Skeletal muscle satellite cell (primary cell): ENCODE measurements at regions not wholly inside any gene's neighbourhood (a gene's known extent, or its start where the extent isn't known, plus 50 kb on each side); places are given as distances from the start of the nearest gene placed in this dataset.

Experiments
- H3K27me3 ChIP-seq: 2 replicates; pipeline ENCODE4 v1.7.0; 2013; ENCODE audit warnings: low read length; ENCODE audit not compliant: control insufficient read depth, insufficient read depth
- H3K36me3 ChIP-seq: 2 replicates; pipeline ENCODE4 v1.7.0; 2013; ENCODE audit warnings: mild to moderate bottlenecking, control low read depth, low read length; ENCODE audit not compliant: insufficient read depth
- H3K4me1 ChIP-seq: 2 replicates; pipeline ENCODE4 v1.7.0; 2013; ENCODE audit warnings: low read length; ENCODE audit not compliant: control insufficient read depth, insufficient read depth
- H3K4me2 ChIP-seq: 2 replicates; pipeline ENCODE4 v1.7.0; 2013; ENCODE audit warnings: mild to moderate bottlenecking, low read length
- H3K4me3 ChIP-seq: 2 replicates; pipeline ENCODE4 v1.7.0; 2013; ENCODE audit warnings: low read length
- H3K9ac ChIP-seq: 2 replicates; pipeline ENCODE4 v1.7.0; 2013; ENCODE audit warnings: mild to moderate bottlenecking, low read depth, low read length, moderate library complexity
- H3K9me3 ChIP-seq: replicated peaks from 2 replicates; pipeline ENCODE4 v1.7.0; 2013; ENCODE audit warnings: mild to moderate bottlenecking, control low read depth, low read length

DNA sequence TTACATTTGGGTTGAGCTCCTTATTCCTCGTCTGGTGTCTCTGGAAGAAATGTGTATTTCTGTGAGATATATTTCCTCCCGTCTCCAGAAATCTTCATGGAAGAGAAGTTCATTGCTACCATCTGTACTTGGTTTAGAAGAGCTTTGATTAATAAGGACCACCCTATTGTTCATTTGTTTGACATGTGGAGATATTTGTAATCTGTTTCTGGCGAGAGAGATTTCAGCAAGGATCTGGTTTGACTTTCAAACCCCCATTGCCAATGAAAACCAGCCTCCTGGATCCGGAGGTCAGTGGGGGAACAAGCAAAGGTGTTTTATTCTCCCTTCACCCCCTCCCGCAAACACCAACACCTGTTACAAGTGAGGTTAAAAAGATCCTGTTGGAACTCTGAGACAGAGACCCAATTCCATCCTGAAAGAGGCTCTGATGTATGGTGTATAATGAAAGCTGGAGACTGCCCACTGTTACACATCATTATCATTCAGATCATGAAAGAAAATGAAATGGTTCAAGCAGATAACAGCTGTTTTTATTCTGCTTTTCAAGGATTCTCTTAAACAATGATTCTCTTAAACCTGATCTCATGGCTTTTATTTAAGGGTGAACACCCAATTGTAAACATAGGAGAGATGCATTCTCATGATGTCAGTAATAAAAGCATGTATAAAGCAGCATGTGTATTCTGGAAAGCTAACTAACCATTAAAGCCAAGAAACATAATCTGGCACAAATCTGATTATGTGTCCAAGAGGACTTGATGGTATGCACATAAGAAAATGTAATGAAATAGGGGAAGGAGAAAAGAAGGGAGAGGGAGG lies 393.5 kb upstream of the ADGRL2 start:
- Histone ChIP-seq H3K4me2 (no peak overlapping the region), H3K9me3 (no peaks in the 10 kb centered on the region), H3K4me1 (no peaks in the 10 kb centered on the region), H3K9ac (no peak overlapping the region), H3K4me3 (no peak overlapping the region), H3K36me3 (no peaks in the 10 kb centered on the region), H3K27me3 (no peaks in the 10 kb centered on the region)

DNA sequence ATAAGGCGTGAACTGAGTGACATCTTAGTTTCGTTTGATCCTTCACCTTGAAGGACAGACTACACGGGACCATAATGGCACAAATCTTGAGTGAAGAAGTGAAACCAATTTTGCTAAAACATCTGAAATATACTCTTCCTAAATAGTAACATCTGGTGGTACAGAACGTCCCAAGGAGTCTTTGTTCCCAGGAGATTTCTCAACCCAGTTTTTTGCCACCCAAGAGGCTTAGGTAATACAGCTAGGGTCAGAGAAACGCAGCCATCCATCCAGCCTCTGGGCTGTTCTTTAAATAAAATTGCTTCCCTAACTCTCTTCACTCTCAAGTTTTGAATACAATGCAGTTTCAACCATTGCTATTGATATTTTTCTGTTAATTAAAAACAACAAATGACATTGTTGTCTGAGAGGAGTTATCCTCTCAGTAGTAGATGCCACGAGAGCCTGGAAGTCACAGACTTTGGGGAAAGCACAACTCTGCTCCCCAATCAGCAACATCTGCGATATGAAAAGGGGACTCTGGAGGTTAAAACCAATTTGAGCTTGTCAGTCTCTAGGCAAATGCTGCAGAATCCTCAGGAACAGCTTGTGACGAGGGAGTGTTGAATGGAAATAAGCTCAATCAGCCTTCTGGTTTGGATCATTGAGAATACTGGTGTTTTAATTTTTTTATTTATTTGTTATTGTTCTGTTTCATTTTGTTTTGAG lies 394.3 kb upstream of the ADGRL2 start:
- Histone ChIP-seq H3K4me2 (no peak overlapping the region), H3K4me1 (no peaks in the 10 kb centered on the region), H3K9ac (no peak overlapping the region), H3K27me3 (no peaks in the 10 kb centered on the region), H3K36me3 (no peaks in the 10 kb centered on the region), H3K4me3 (no peak overlapping the region), H3K9me3 (no peaks in the 10 kb centered on the region)

DNA sequence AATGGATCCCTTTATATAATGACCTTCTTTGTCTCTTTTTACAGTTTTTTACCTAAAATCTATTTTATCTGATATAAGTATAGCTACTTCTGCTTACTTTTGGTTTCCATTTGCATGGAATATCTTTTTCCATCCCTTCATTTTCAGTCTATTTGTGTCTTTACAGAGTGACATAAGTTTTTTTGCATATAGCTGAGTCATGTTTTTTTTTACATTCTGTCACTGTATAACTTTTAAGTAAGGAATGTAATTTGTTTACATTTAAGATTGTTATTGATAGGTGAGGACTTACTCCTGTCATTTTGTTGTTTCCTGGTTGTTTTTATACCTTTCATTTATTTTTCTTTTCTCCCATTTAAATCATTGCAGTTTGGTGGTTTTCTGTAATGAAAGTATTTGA lies 402.7 kb upstream of the ADGRL2 start:
- Histone ChIP-seq H3K4me3 (no peak overlapping the region), H3K9ac (no peak overlapping the region), H3K4me1 (no peaks in the 10 kb centered on the region), H3K27me3 (no peaks in the 10 kb centered on the region), H3K36me3 (no peaks in the 10 kb centered on the region), H3K9me3 (no peaks in the 10 kb centered on the region), H3K4me2 (no peak overlapping the region)

GRCh38 chr1:81392526-81393226 lies 408.1 kb upstream of the ADGRL2 start:
- Histone ChIP-seq H3K9me3 (no peaks in the 10 kb centered on the region), H3K9ac (no peak overlapping the region), H3K4me3 (no peak overlapping the region), H3K27me3 (no peaks in the 10 kb centered on the region), H3K4me1 (no peaks in the 10 kb centered on the region), H3K4me2 (no peak overlapping the region), H3K36me3 (no peaks in the 10 kb centered on the region)

DNA sequence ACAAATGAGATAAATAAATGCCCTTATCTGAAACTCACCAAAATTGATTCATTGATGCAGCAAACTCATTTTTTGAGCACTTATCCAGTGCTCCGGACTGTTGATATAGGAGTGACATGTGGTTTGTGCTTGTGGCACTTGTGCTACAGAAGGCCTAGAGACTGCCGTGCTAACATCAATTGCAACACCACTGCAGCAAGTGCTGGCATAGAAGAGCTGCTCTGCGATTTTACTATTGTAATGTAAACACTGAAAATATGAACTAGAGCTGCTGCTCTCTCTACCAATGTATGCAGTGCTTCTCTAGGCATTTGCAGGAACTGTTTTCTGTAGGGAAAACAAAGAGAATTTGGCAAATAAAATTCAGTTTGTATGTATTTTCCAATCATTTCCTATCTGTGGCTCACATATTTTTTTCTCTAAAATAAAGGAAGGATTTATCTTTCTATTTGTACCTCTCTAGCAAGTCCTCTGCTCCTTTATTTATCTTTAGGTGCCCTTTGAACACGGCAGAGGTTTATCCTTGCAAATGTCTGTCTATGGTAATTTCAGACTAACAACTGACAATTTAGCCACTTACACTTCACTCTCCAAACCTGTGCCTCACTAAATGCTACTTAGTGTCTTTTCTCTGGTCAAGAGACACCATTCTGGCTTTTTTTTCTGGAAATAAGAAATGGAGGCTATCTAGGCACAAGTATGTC lies 409.5 kb upstream of the ADGRL2 start:
- H3K4me1 ChIP-seq: no peaks in the 10 kb centered on the region
- H3K9me3 ChIP-seq: no peaks in the 10 kb centered on the region
- H3K36me3 ChIP-seq: no peaks in the 10 kb centered on the region
- no peak overlapping the region for H3K9ac ChIP-seq
- no peak overlapping the region for H3K4me2 ChIP-seq
- no peak overlapping the region for H3K4me3 ChIP-seq
- no peaks in the 10 kb centered on the region for H3K27me3 ChIP-seq

DNA sequence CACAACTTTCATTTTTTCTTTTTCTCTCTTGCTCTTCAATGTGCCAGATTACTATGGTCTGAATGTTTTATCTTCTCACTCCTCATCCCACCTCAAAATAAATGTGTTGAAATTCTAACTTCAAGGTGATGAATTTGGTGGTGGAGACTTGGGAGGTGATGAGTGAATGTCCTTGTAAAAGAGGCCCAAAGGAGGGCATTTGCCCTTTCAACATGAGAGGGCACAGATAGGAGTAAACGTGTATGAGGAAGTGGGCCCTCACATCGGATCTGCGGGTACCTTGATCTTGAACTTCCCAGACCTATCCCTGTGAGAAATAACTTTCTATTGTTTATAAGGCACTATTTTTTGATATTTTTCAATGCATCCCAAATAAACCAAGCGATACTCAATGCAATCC lies 412.3 kb upstream of the ADGRL2 start:
- Histone ChIP-seq H3K9me3 (no peaks in the 10 kb centered on the region), H3K27me3 (no peaks in the 10 kb centered on the region), H3K36me3 (no peaks in the 10 kb centered on the region), H3K9ac (no peak overlapping the region), H3K4me2 (no peak overlapping the region), H3K4me1 (no peaks in the 10 kb centered on the region), H3K4me3 (no peak overlapping the region)

DNA sequence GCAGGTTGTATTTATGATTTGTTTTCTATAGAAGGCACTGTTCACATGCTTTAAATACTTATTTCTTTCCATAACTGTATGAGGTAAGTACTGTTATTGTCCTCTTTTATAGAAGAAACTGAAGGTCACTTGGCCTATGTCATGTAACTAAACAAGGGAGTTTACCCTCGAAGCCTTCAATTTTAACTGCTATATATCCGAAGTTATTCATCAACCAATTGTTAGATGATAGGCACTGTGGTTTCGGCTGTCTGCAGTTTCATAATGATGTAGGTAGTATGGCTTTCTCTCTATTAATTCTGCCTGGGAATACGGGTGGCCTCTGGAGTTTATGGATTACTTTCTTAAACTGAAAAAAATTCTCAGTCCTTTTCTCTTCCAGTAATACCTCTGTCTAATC lies 413.3 kb upstream of the ADGRL2 start:
- H3K36me3 ChIP-seq: no peaks in the 10 kb centered on the region
- H3K4me2 ChIP-seq: no peak overlapping the region
- H3K4me3 ChIP-seq: no peak overlapping the region
- no peak overlapping the region for H3K9ac ChIP-seq
- no peaks in the 10 kb centered on the region for H3K9me3 ChIP-seq
- H3K27me3 ChIP-seq: no peaks in the 10 kb centered on the region
- no peaks in the 10 kb centered on the region for H3K4me1 ChIP-seq

- H3K9me3 ChIP-seq: no peaks in the 10 kb centered on the region
- no peak overlapping the region for H3K4me2 ChIP-seq
- H3K9ac ChIP-seq: no peak overlapping the region
- H3K4me3 ChIP-seq: no peak overlapping the region
- no peaks in the 10 kb centered on the region for H3K36me3 ChIP-seq
- H3K4me1 ChIP-seq: no peaks in the 10 kb centered on the region
- no peaks in the 10 kb centered on the region for H3K27me3 ChIP-seq
These were observed 418.2 kb upstream of the ADGRL2 start for GRCh38 chr1:81382561-81382960.

GRCh38 chr1:81381881-81382280 lies 418.9 kb upstream of the ADGRL2 start:
- no peaks in the 10 kb centered on the region for H3K4me1 ChIP-seq

DNA sequence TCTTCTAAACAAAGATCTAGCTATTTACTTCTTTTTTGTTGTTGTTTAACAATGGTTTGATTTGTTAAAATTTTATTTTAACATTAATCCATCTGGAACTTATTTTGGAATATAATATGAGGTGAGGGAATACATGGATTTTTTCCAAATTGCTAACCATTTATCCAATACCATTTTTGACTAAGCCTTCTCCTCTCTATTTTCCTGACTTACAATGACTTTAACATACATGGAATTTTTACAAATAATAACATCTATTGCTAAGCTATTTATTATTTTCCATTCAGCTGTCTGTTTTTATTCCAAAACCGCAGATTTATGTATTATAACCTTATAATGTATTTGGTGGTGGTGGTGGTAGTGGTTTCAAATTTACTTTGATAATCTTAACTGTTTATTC lies 420.3 kb upstream of the ADGRL2 start:
- Histone ChIP-seq H3K36me3 (no peaks in the 10 kb centered on the region), H3K4me2 (no peak overlapping the region), H3K27me3 (no peaks in the 10 kb centered on the region), H3K4me3 (no peak overlapping the region), H3K9ac (no peak overlapping the region), H3K4me1 (no peaks in the 10 kb centered on the region), H3K9me3 (no peaks in the 10 kb centered on the region)

More at GRCh38 chr1:81381881-81382280, 418.9 kb upstream of the ADGRL2 start:
- Histone ChIP-seq H3K9ac (no peak overlapping the region), H3K9me3 (no peaks in the 10 kb centered on the region), H3K27me3 (no peaks in the 10 kb centered on the region), H3K4me3 (no peak overlapping the region), H3K36me3 (no peaks in the 10 kb centered on the region), H3K4me2 (no peak overlapping the region)

DNA sequence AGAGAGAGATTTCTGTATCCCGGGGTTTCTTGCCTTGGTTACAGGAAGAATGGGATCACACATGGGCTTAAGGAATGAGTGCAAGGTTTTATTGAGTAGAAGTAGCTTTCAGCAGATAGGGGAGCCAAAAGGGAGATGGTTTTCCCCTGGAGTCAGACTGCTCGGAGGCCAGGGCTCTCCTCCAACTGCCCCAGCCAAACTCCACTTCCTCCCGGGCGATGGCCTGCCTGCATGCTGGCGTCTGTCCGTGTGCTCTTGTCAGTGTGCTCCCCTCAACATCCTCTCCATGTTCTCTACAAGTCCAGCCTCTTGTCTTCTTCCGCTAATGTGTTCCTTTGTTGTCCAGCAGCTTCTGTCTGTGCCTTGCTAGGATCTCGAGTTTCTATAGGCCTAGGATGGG lies 421.3 kb upstream of the ADGRL2 start:
- no peak overlapping the region for H3K4me2 ChIP-seq
- no peaks in the 10 kb centered on the region for H3K9me3 ChIP-seq
- no peaks in the 10 kb centered on the region for H3K4me1 ChIP-seq
- no peak overlapping the region for H3K9ac ChIP-seq
- H3K4me3 ChIP-seq: no peak overlapping the region
- no peaks in the 10 kb centered on the region for H3K36me3 ChIP-seq
- no peaks in the 10 kb centered on the region for H3K27me3 ChIP-seq
